PFSK-1 (cell line): ENCODE measurements at regions not wholly inside any gene's neighbourhood (a gene's known extent, or its start where the extent isn't known, plus 50 kb on each side); places are given as distances from the start of the nearest gene placed in this dataset.

Experiments used
- FOXP2 ChIP-seq: optimal IDR thresholded peaks from 2 replicates; pipeline ENCODE3; 2011; ENCODE audit warnings: borderline replicate concordance, control low read depth, inconsistent platforms; ENCODE audit not compliant: insufficient read depth; ENCODE audit errors: extremely low read length, extremely low read depth
- POLR2AphosphoS5 ChIP-seq: IDR thresholded peaks from 2 replicates; pipeline ENCODE4 v1.6.1; 2012; ENCODE audit warnings: low read depth, mild to moderate bottlenecking, control low read depth, low read length, moderate library complexity
- SIN3A ChIP-seq: IDR thresholded peaks from 2 replicates; pipeline ENCODE4 v1.6.1; 2012; ENCODE audit warnings: mild to moderate bottlenecking, low read length, moderate library complexity, borderline replicate concordance; ENCODE audit not compliant: insufficient read depth
- TAF1 ChIP-seq: IDR thresholded peaks from 2 replicates; pipeline ENCODE4 v1.6.1; 2012; ENCODE audit warnings: low read length, control low read depth, borderline replicate concordance; ENCODE audit not compliant: insufficient read depth
- TF ChIP-seq, protein P1 (sequence below), 2 experiments: IDR thresholded peaks; 2 replicates each; pipeline versions ENCODE4 v1.6.1 to v1.8.0; 2011 to 2012; ENCODE audit warnings: low read depth in 2 of 2, low read length in 2 of 2, control low read depth in 1 of 2, inconsistent platforms in 1 of 2, mild to moderate bottlenecking in 1 of 2, moderate library complexity in 1 of 2; ENCODE audit not compliant: insufficient read depth in 1 of 2

- no peak for TF ChIP-seq POLR2AphosphoS5
- no peak for TF ChIP-seq FOXP2
- TF ChIP-seq SIN3A: no peak
- TF ChIP-seq TAF1: no peak
- TF ChIP-seq, protein P1, sequence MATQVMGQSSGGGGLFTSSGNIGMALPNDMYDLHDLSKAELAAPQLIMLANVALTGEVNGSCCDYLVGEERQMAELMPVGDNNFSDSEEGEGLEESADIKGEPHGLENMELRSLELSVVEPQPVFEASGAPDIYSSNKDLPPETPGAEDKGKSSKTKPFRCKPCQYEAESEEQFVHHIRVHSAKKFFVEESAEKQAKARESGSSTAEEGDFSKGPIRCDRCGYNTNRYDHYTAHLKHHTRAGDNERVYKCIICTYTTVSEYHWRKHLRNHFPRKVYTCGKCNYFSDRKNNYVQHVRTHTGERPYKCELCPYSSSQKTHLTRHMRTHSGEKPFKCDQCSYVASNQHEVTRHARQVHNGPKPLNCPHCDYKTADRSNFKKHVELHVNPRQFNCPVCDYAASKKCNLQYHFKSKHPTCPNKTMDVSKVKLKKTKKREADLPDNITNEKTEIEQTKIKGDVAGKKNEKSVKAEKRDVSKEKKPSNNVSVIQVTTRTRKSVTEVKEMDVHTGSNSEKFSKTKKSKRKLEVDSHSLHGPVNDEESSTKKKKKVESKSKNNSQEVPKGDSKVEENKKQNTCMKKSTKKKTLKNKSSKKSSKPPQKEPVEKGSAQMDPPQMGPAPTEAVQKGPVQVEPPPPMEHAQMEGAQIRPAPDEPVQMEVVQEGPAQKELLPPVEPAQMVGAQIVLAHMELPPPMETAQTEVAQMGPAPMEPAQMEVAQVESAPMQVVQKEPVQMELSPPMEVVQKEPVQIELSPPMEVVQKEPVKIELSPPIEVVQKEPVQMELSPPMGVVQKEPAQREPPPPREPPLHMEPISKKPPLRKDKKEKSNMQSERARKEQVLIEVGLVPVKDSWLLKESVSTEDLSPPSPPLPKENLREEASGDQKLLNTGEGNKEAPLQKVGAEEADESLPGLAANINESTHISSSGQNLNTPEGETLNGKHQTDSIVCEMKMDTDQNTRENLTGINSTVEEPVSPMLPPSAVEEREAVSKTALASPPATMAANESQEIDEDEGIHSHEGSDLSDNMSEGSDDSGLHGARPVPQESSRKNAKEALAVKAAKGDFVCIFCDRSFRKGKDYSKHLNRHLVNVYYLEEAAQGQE (IDR thresholded peaks at IDR 0.05; ENCODE audit: insufficient read depth in 1 of 2, low read depth in 2 of 2, low read length in 2 of 2): no peak
Observed at GRCh38 chr11:33443684-33444083, 186.5 kb downstream of the HIPK3 start.
